HG02840 (cell line): ENCODE measurements at regions not wholly inside any gene's neighbourhood (a gene's known extent, or its start where the extent isn't known, plus 50 kb on each side); places are given as distances from the start of the nearest gene placed in this dataset.
"Not testable (repeated sequence)": the region's sequence is repeated elsewhere in the genome, so short reads cannot be mapped to it uniquely, and the experiment has no call there.

Experiments
- ATAC-seq: cut with Tn5 transposase; IDR thresholded peaks from one replicate; pipeline ENCODE4 v1.9.1; 2021; ENCODE audit warnings: mild to moderate bottlenecking, moderate library complexity, moderate number of reproducible peaks; ENCODE audit not compliant: unreplicated experiment, low FRiP score

- ATAC-seq: no peak
Observed at GRCh38 chr6:119495230-119495683, 145.7 kb upstream of the MAN1A1 start.

GRCh38 chr6:119493980-119494379 is 144.4 kb upstream of the MAN1A1 start:
- ATAC-seq: no peak

- not testable (repeated sequence) for ATAC-seq
Observed at GRCh38 chr6:119491112-119491511, 141.6 kb upstream of the MAN1A1 start.

GRCh38 chr6:119490050-119490449 is 140.5 kb upstream of the MAN1A1 start:
- ATAC-seq: not testable (repeated sequence)

GRCh38 chr6:119484598-119484997 is 135.0 kb upstream of the MAN1A1 start:
- no peak for ATAC-seq

GRCh38 chr6:119483908-119484307 is 134.3 kb upstream of the MAN1A1 start:
- no peak for ATAC-seq

- no peak for ATAC-seq
Observed at GRCh38 chr6:119482850-119483285, 133.3 kb upstream of the MAN1A1 start.

- ATAC-seq: no peak
Observed at GRCh38 chr6:119481976-119482375, 132.4 kb upstream of the MAN1A1 start.

- ATAC-seq: no peak
Observed at GRCh38 chr6:119480961-119481497, 131.5 kb upstream of the MAN1A1 start.

GRCh38 chr6:119479860-119480655 is 130.5 kb upstream of the MAN1A1 start:
- ATAC-seq: no peak

GRCh38 chr6:119476554-119476953 is 127.0 kb upstream of the MAN1A1 start:
- ATAC-seq: peak; percentile 57

GRCh38 chr6:119476024-119476423 is 126.5 kb upstream of the MAN1A1 start:
- ATAC-seq: peak; percentile 7

- no peak for ATAC-seq
Observed at GRCh38 chr6:119470893-119471542, 121.5 kb upstream of the MAN1A1 start.

GRCh38 chr6:119467488-119468081 is 118.0 kb upstream of the MAN1A1 start:
- no peak for ATAC-seq

GRCh38 chr6:119466226-119466625 is 116.7 kb upstream of the MAN1A1 start:
- no peak for ATAC-seq

- peak; percentile 72 for ATAC-seq
Observed at GRCh38 chr6:119463081-119463626, 113.6 kb upstream of the MAN1A1 start.

- no peak for ATAC-seq
Observed at GRCh38 chr6:119461187-119461586, 111.6 kb upstream of the MAN1A1 start.

- peak; percentile 62 for ATAC-seq
Observed at GRCh38 chr6:119459207-119459974, 109.8 kb upstream of the MAN1A1 start.

GRCh38 chr6:119454714-119455113 is 105.2 kb upstream of the MAN1A1 start:
- no peak for ATAC-seq
